ENCODE measurements at regions not wholly inside any gene's neighbourhood (a gene's known extent, or its start where the extent isn't known, plus 50 kb on each side); places are given as distances from the start of the nearest gene placed in this dataset.
"Not testable (repeated sequence)": the region's sequence is repeated elsewhere in the genome, so short reads cannot be mapped to it uniquely, and the experiment has no call there.

GRCh38 chr15:69552057-69552815 lies 99.6 kb downstream of the RPLP1 start:
- no peak for DNase-seq (ENCODE audit: low read depth in 2 of 2)

DNA sequence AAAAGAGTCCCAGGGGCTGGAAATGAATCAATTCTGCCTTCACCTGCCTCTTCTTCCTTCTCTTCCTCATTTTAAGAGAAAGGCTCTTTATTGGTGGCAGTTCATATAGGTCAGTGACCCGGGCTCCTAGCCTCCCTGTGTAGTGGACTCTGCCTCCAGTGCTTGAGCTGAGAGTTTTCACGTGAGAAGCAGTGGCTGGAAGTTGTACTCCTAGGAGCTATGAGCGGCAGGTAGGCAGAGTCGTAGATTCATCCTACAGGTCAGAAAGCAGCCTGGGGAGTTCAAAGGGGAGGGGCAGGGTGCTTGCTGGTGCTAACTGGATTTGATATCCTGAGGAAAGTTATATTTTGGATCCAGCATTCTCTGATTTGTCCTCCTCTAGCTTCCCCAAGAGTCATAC lies 101.1 kb downstream of the RPLP1 start:
- no peak for DNase-seq (ENCODE audit: low read depth in 2 of 2)

- no peak for DNase-seq (ENCODE audit: low read depth in 2 of 2)
These were observed 101.8 kb downstream of the RPLP1 start for GRCh38 chr15:69554279-69554961.

DNA sequence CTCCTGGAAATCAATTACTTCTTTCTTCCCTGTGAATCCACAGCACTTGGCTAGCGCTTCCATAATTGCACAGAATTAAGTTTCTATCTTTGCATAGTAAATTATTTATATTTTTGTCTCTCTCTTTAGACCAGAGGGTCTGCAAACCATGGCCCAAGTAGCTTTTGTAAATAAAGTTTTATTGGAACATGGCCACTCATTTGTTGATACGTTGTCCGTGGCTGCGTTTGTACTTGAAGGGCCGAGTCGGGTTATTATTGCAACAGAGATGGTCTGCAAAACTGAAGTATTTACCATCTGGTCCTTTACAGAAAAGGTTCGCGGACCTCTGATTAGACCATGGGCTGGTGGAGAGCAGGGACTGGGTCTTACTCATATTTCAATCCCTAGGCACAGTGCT lies 102.5 kb downstream of the RPLP1 start:
- no peak for DNase-seq (ENCODE audit: low read depth in 2 of 2)

DNA sequence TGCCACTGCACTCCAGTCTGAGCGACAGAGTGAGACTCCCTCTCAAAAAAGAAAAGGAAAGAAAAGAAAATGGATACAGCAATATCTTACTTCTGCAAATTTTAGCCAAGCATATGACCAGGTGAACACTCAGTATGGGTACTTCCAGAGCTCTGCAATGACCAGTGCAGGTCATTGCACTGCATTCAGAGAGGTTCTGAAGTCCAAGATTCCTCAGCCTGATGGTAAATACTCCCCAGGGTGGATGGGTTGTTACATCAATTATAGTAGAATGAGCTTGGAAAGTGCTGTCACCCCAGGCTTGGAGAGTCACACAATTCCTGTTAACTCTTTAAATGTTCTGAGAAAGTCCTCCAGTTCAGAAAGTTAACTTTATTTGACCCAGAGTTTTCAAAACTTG lies 103.7 kb downstream of the RPLP1 start:
- no peak for DNase-seq (ENCODE audit: low read depth in 2 of 2)

DNA sequence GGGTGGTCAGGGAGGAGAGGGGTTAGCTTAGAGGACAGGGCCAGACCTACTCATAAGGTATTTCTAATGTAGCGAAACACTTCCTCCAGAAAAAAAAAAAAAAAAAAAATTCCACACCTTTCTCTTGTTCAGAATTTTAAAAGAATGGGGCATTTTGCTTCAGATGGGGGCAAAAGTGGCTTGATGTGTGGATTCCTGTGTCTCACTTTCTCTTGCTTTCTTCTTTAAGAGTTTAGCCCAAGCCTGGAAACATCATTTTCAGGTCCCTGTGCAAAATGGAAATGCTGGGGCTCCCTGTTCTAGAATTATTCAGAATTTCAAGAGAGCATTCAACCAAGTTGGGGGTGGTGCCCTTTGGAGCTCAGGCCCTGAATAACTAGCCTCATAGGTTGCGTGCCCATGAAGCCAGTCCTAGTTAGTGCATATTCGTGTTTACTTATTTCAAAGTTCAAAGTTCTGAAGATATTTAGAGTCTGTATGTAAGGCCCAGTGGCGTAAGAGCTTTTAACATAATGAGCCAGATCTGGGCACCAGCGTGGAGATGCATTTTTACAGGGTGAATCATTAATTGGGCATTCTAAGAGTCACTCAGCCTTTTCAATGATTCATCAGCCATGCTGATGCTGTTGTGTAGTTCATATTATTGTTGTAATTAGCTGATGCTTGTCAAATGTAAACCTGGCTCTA lies 104.5 kb downstream of the RPLP1 start:
- DNase-seq (ENCODE audit: low read depth in 2 of 2): peak; percentile 39 to 89

- no peak for DNase-seq (ENCODE audit: low read depth in 2 of 2)
These were observed 105.2 kb downstream of the RPLP1 start for GRCh38 chr15:69557707-69558409.

DNA sequence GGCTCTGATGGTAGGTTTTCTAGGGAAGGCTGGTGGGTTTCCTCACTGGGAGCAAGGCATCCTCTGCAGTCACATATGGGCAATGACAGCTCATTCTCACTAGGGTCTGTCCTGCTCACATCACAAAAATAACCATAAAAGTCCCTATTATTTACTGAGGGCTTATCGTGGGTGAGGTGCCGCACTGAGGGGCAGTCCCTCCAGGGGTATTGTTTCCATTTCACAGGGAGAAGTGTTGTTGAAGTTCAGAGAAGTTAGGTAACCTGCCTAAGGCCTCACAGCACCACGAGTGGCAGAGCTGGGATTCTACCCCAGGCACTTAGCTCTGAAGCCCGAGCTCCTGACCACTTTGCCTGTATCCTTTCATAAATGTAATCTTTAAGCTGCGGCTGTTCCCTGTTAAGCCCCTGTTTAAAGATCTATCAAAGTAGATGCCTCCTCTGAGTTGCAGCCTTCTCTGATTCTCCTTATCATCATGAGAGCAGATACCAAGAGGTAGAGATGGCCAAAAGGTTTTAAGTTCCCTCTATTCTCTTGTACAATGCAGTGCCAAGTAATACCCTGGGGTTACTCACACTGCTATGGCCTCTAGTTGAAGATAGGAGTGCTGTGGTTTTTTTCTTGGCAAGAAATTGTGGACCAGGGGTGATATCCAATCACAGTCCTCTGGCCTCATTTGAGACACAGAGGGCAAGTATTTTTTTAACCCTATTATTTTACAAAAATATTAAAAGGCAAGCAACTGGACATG lies 107.0 kb downstream of the RPLP1 start:
- no peak for DNase-seq (ENCODE audit: low read depth in 2 of 2)

- no peak for DNase-seq (ENCODE audit: low read depth in 2 of 2)
These were observed 108.6 kb downstream of the RPLP1 start for GRCh38 chr15:69561071-69561784.

GRCh38 chr15:69562116-69562515 lies 109.5 kb downstream of the RPLP1 start:
- DNase-seq (ENCODE audit: low read depth in 2 of 2): no peak

- no peak for DNase-seq (ENCODE audit: low read depth in 2 of 2)
These were observed 109.9 kb downstream of the RPLP1 start for GRCh38 chr15:69562564-69562963.

- DNase-seq (ENCODE audit: low read depth in 2 of 2): peak in 1 of 2 donors; percentile 5
These were observed 112.5 kb downstream of the RPLP1 start for GRCh38 chr15:69565066-69565655.

- DNase-seq (ENCODE audit: low read depth in 2 of 2): not testable (repeated sequence)
These were observed 114.7 kb downstream of the RPLP1 start for GRCh38 chr15:69567238-69567760.

GRCh38 chr15:69568173-69569009 lies 115.8 kb downstream of the RPLP1 start:
- DNase-seq (ENCODE audit: low read depth in 2 of 2): no peak

DNA sequence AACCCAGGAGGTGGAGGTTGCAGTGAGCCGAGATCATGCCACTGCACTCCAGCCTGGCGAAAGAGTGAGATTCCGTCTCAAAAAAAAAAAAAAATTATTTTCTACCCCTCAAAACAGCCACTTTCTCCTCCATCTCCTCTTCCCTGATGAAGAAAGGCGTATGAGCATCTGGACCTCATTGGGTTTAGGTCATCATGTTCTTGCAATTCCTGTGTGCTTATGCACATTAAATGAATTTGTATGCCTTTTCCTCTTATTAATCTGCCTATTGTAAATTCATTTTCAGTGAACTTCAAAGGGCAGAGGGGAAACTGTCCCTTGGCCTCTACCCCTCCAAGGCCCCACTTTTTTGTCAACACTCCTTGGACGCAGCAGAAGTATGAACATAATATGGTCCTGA lies 117.8 kb downstream of the RPLP1 start:
- no peak for DNase-seq (ENCODE audit: low read depth in 2 of 2)

DNA sequence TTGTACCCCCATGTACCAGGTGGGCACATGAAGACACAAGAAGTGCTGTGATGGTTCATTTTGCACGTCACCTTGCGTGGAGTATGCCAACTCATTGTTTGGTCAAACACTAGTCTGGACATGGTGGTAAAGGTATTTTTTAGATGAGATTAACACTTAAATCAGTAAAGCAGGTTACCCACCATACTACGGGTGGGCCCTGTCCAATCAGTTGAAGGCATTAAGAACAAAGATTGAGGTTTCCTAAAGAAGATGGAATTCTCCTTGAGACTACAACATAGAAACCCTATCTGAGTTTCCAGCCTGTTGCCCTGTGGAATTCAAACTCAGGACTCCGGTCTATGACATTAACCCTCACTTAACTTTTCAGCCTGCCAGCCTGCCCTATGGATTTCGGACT lies 118.4 kb downstream of the RPLP1 start:
- no peak for DNase-seq (ENCODE audit: low read depth in 2 of 2)

DNA sequence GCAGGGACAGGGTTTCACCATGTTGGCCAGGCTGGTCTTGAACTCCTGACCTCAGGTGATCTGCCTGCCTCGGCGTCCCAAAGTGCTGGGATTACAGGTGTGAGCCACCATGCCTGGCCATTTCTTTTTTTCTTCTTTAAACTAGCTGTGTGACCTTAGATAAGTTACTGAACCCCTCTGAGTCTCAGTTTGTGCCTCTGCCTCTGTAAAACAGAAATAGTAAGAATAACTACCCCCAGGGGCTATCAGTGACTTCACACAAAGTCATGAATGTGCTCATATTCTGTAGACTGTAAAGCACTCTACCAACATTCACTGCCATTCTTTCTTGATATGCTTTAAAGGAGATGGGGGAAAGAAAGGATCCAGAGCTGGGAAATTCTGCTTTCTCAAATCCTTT lies 120.7 kb downstream of the RPLP1 start:
- DNase-seq (ENCODE audit: low read depth in 2 of 2): not testable (repeated sequence)

GRCh38 chr15:69573815-69574475 lies 121.3 kb downstream of the RPLP1 start:
- DNase-seq (ENCODE audit: low read depth in 2 of 2): peak in 1 of 2 donors; percentile 10

Data from lung microvascular endothelial cell (primary cell).